ENCODE measurements at regions not wholly inside any gene's neighbourhood (a gene's known extent, or its start where the extent isn't known, plus 50 kb on each side); places are given as distances from the start of the nearest gene placed in this dataset.

GRCh38 chr13:107743983-107744382 is 471.4 kb downstream of the LIG4 start:
- no peak for DNase-seq (ENCODE audit: low read depth in 2 of 2)

GRCh38 chr13:107743526-107743925 is 471.8 kb downstream of the LIG4 start:
- no peak for DNase-seq (ENCODE audit: low read depth in 2 of 2)

- no peak for DNase-seq (ENCODE audit: low read depth in 2 of 2)
Observed at GRCh38 chr13:107743100-107743499, 472.2 kb downstream of the LIG4 start.

- no peak for DNase-seq (ENCODE audit: low read depth in 2 of 2)
Observed at GRCh38 chr13:107742544-107742943, 472.8 kb downstream of the LIG4 start.

GRCh38 chr13:107738004-107738403 is 477.3 kb downstream of the LIG4 start:
- no peak for DNase-seq (ENCODE audit: low read depth in 2 of 2)

- DNase-seq (ENCODE audit: low read depth in 2 of 2) = no peak
Observed at GRCh38 chr13:107736731-107737130, 478.6 kb downstream of the LIG4 start.

- DNase-seq (ENCODE audit: low read depth in 2 of 2) = no peak
Observed at GRCh38 chr13:107736170-107736569, 479.2 kb downstream of the LIG4 start.

GRCh38 chr13:107734891-107735625 is 480.3 kb downstream of the LIG4 start:
- DNase-seq (ENCODE audit: low read depth in 2 of 2) = no peak

GRCh38 chr13:107733276-107733675 is 482.1 kb downstream of the LIG4 start:
- no peak for DNase-seq (ENCODE audit: low read depth in 2 of 2)

GRCh38 chr13:107730813-107731212 is 484.5 kb downstream of the LIG4 start:
- DNase-seq (ENCODE audit: low read depth in 2 of 2) = no peak

- no peak for DNase-seq (ENCODE audit: low read depth in 2 of 2)
Observed at GRCh38 chr13:107721125-107721869, 494.0 kb downstream of the LIG4 start.

- DNase-seq (ENCODE audit: low read depth in 2 of 2) = no peak
Observed at GRCh38 chr13:107716741-107717140, 498.6 kb downstream of the LIG4 start.

- DNase-seq (ENCODE audit: low read depth in 2 of 2) = no peak
Observed at GRCh38 chr13:107716241-107716640, 499.1 kb downstream of the LIG4 start.

GRCh38 chr13:107715496-107715895 is 499.8 kb downstream of the LIG4 start:
- DNase-seq (ENCODE audit: low read depth in 2 of 2) = no peak

GRCh38 chr13:107713314-107713713 is 502.0 kb downstream of the LIG4 start:
- no peak for DNase-seq (ENCODE audit: low read depth in 2 of 2)

GRCh38 chr13:107712145-107712860 is 503.0 kb downstream of the LIG4 start:
- no peak for DNase-seq (ENCODE audit: low read depth in 2 of 2)

GRCh38 chr13:107690181-107690580 is 525.2 kb downstream of the LIG4 start:
- no peak for DNase-seq (ENCODE audit: low read depth in 2 of 2)

- DNase-seq (ENCODE audit: low read depth in 2 of 2) = no peak
Observed at GRCh38 chr13:107685876-107686275, 529.5 kb downstream of the LIG4 start.

- DNase-seq (ENCODE audit: low read depth in 2 of 2) = no peak
Observed at GRCh38 chr13:107681600-107681999, 533.7 kb downstream of the LIG4 start.

- DNase-seq (ENCODE audit: low read depth in 2 of 2) = no peak
Observed at GRCh38 chr13:107680115-107680514, 535.2 kb downstream of the LIG4 start.

GRCh38 chr13:107678075-107678689 is 537.2 kb downstream of the LIG4 start:
- DNase-seq (ENCODE audit: low read depth in 2 of 2) = no peak

GRCh38 chr13:107675847-107676550 is 539.3 kb downstream of the LIG4 start:
- no peak for DNase-seq (ENCODE audit: low read depth in 2 of 2)

All from activated CD8-positive, alpha-beta memory T cell treated with anti-CD3 and anti-CD28 coated beads for 4 hours (primary cell).